SH-SY5Y (cell line): ENCODE measurements at regions not wholly inside any gene's neighbourhood (a gene's known extent, or its start where the extent isn't known, plus 50 kb on each side); places are given as distances from the start of the nearest gene placed in this dataset.
A peak's percentile ranks its signal among the peaks of the same experiment; 100 is the strongest.

ENCODE experiments used
- GATA2 ChIP-seq: IDR thresholded peaks from 2 replicates; pipeline ENCODE4 v1.6.1; 2011; ENCODE audit warnings: mild to moderate bottlenecking, low read depth, low read length
- GATA3 ChIP-seq: IDR thresholded peaks from 2 replicates; pipeline ENCODE4 v1.6.1; 2011; ENCODE audit warnings: low read depth, mild to moderate bottlenecking, low read length, moderate library complexity

DNA sequence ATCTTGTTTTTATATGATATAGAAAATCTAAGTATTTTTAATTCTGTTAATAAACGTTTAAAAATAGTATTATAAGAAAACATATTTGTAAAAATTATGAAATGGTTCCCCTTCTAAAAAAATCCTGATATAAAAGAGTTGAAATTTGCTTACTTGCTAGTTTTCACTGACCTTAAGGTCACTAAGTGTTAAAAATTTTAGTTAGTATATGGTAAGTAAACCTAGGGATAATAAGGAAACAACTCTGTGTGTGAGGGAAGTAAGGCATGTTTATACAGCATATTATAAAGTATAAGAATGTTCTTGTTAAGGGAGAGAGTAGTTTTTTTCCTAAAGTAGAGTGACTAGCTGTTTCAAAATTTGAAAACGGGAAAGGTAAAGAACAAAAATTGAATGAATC, 130.9 kb upstream of the LYPLAL1 start:
- TF ChIP-seq GATA2 (no peak), GATA3 (no peak)

GRCh38 chr1:219045246-219045645, 128.4 kb upstream of the LYPLAL1 start:
- TF ChIP-seq GATA2 (no peak), GATA3 (no peak)

DNA sequence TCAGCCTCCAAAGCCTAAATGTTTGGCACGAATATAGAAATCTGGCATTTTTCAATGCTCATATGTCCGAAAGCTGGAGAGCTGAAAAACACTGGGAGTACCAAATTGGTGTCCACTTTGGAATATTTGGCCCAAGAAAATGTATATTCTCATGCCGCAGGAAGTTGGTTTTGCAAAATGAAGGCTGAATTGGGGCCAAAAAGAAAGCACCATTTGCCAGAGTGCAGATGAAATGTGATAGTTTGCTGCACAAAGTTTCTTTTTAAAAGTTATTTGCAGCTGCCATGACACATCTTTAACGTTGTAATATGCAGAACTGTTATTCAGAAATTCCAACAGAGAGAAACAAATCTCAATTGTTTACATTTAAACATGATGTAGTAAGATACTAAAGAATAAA, 124.2 kb upstream of the LYPLAL1 start:
- TF ChIP-seq GATA2 = no peak
- no peak for TF ChIP-seq GATA3

- TF ChIP-seq GATA2 (no peak), GATA3 (no peak)
Observed at GRCh38 chr1:219050086-219050821, 123.4 kb upstream of the LYPLAL1 start.

DNA sequence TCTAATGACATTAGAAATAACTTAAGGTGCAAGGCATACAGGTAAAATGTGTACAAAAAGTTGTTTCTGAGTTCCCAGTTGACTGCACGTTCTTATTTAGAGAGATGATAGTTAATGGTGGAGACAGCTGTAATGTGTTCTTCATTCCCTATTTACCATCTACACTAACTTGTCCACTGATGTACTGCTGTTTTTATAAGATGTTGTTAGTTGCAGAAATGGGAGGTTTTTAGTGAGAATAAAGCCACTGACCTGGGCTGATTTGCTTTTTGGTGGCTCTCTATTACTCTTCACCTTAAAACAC, 122.9 kb upstream of the LYPLAL1 start:
- TF ChIP-seq GATA2 = no peak

DNA sequence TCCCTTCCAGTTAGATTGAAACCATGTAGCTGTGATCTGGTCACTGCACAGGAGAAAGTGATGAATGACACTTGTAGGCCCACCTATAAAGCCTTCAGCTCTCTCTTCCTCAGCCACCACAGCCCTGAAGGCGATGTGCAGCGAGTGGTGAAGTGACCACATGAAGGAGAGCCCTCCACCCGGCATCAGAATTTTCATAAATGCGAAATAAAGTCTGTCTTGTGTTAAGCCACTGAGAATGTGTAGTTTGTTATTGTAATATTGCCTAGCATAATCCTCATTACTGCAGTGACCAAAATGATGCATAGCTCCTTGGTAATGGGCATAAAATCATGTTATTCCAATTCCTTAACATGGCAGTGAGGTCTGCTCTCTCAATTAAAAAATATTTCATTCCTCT, 122.1 kb upstream of the LYPLAL1 start:
- TF ChIP-seq GATA2 (no peak), GATA3 (no peak)

DNA sequence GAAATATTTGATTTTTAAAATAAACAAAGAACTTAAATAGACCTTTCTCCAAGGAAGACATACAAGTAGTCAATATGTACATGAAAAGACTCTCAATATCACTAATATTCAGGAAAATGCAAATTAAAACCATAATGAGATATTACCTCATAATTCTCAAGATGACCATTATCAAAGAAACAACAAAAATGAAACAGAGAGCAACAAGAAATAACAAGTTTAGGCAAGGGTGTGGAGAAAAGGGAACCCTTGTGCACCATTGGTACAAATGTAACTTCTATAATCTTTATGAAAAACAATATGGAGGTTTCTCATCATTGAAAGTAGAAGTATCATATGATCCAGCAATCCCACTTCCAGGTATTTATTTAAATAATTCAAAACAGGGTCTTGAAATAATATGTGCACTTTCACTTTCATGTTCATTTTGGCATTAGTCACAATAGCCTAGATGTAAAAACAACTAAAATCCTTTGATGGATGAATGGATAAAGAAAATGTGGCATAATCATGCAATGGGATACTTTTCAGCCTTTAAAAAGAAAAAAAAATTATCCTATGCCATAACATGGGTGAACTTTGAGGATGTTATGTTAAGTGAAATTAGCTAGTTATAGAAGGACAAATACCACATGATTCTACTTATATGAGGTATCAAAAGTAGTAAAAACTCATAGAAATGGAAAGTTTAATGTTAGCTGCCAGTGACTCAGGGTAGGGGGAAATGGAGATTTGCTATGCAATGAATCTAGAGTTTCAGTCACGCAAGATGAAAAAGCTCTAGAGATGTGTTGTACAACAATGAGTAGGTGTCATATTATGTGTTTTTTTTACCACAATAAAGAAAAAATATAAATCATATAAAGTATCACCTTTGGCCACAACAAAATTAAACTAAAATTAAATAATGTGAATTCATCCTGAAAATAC, 114.5 kb upstream of the LYPLAL1 start:
- TF ChIP-seq GATA2 = no peak

GRCh38 chr1:219060798-219061197, 112.9 kb upstream of the LYPLAL1 start:
- TF ChIP-seq GATA2 = no peak
- no peak for TF ChIP-seq GATA3

GRCh38 chr1:219062161-219062560, 111.5 kb upstream of the LYPLAL1 start:
- TF ChIP-seq GATA2 = no peak
- TF ChIP-seq GATA3 = no peak

GRCh38 chr1:219066098-219066497, 107.6 kb upstream of the LYPLAL1 start:
- TF ChIP-seq GATA2 = no peak
- TF ChIP-seq GATA3 = no peak

GRCh38 chr1:219066631-219067349, 106.9 kb upstream of the LYPLAL1 start:
- TF ChIP-seq GATA2 (no peak), GATA3 (peak; percentile 55; the same call in 1 of the 2 replicates)

DNA sequence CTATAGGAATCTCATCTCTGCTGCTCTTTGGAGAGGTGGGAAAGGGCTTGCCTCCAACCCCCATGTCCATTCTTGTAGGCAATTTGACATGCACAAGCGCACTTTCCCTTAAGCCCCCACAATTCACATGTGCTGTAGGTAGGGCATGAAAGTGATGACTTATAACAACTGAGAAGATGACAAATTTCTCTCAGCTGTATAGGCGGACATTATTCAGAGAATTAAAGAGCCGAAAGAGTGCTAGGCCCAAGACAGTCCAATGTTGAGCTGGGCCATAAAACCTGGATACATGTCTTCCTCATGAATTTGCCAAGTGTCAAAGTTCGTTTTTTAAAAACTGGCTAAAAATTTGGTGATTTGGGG, 106.3 kb upstream of the LYPLAL1 start:
- no peak for TF ChIP-seq GATA3
- no peak for TF ChIP-seq GATA2

GRCh38 chr1:219071209-219071608, 102.5 kb upstream of the LYPLAL1 start:
- TF ChIP-seq GATA3 = no peak
- TF ChIP-seq GATA2 = no peak

DNA sequence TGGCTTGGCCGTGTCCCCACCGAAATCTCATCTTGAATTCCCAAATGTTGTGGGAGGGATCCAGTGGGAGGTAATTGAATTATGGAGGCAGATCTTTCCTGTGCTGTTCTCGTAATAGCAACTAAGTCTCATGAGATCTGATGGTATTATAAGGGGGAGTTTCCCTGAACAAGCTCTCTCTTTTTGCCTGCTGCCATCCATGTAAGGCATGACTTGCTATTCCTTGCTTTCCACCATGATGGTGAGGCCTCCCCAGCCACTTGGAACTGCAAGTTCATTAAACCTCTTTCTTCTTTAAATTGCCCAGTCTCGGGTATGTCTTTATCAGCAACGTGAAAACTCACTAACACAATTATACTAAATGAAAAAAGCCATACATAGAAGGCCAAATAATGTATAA, 101.3 kb upstream of the LYPLAL1 start:
- no peak for TF ChIP-seq GATA2
- TF ChIP-seq GATA3 = no peak
